ENCODE measurements at regions not wholly inside any gene's neighbourhood (a gene's known extent, or its start where the extent isn't known, plus 50 kb on each side); places are given as distances from the start of the nearest gene placed in this dataset.
"Not testable (repeated sequence)": the region's sequence is repeated elsewhere in the genome, so short reads cannot be mapped to it uniquely, and the experiment has no call there.

DNA sequence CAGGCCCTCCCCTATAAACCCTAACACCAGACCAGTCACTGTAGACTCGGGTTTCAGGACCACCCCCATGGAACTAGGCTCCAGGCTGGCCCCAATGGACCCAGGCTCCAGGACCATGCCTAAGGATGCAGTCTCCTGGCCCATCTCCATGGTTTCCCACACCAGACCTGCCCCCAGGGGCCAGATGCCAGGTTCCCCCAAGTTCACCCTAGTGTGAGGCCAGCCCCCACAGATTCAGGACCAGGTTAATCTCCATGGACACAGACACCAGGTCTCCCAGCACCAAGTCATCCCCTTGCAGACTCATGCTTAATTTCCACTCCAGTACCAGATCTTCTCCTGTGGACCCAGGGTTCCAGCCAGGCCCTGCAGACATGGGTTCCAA, 103.8 kb upstream of the LANCL2 start:
- Histone ChIP-seq H3K9me3 (ENCODE audit: insufficient read depth, low read depth) (no peaks in the 10 kb centered on the region), H3K36me3 (ENCODE audit: low read depth) (no peaks in the 10 kb centered on the region), H3K9me2 (ENCODE audit: insufficient read depth) (no peaks in the 10 kb centered on the region), H3K4me3 (no peak overlapping the region), H3K4me1 (replicated peaks; ENCODE audit: insufficient read depth) (no peaks in the 10 kb centered on the region), H3K27ac (no peak overlapping the region), H3K4me2 (no peak overlapping the region), H2AFZ (no peak overlapping the region), H4K20me1 (ENCODE audit: insufficient read depth) (no peaks in the 10 kb centered on the region), H3K79me2 (ENCODE audit: low read depth) (no peaks in the 10 kb centered on the region), H3K27me3 (ENCODE audit: insufficient read depth, low read depth) (no peaks in the 10 kb centered on the region), H3F3A (ENCODE audit: insufficient read depth, low read depth) (no peaks in the 10 kb centered on the region)
- intact Hi-C loops (cut with micrococcal nuclease; ENCODE audit: unreplicated experiment): no loop called here
- DNase-seq: no peak
- ChIA-PET POLR2A (ENCODE audit: unreplicated experiment) (no interaction called here), CTCF (no interaction called here)
- TF ChIP-seq EZH2 (IDR thresholded peaks at IDR 0.05; ENCODE audit: low read depth): no peak
- TF ChIP-seq CTCF (conservative IDR thresholded peaks at IDR 0.05): no peak
- BruUV-seq (replicated peaks): no TSS peak

GRCh38 chr7:55265328-55265727, 99.8 kb upstream of the LANCL2 start:
- H3K79me2 ChIP-seq (ENCODE audit: low read depth); intact Hi-C loops (cut with micrococcal nuclease; ENCODE audit: unreplicated experiment); CTCF ChIA-PET: not testable (repeated sequence)

GRCh38 chr7:55265836-55266642, 99.1 kb upstream of the LANCL2 start:
- H3K9me2 ChIP-seq (ENCODE audit: insufficient read depth): no peaks in the 10 kb centered on the region
- H4K20me1 ChIP-seq (ENCODE audit: insufficient read depth): no peaks in the 10 kb centered on the region
- BruUV-seq (replicated peaks): no TSS peak
- ChIA-PET CTCF (no interaction called here), POLR2A (ENCODE audit: unreplicated experiment) (no interaction called here)
- H3K36me3 ChIP-seq (ENCODE audit: low read depth): no peaks in the 10 kb centered on the region
- H3F3A ChIP-seq (ENCODE audit: insufficient read depth, low read depth): no peaks in the 10 kb centered on the region
- H3K27ac ChIP-seq: no peak overlapping the region
- no peaks in the 10 kb centered on the region for H3K9me3 ChIP-seq (ENCODE audit: insufficient read depth, low read depth)
- TF ChIP-seq CTCF (conservative IDR thresholded peaks at IDR 0.05) (no peak), EZH2 (IDR thresholded peaks at IDR 0.05; ENCODE audit: low read depth) (no peak)
- no peak overlapping the region for H2AFZ ChIP-seq
- no peaks in the 10 kb centered on the region for H3K4me1 ChIP-seq (replicated peaks; ENCODE audit: insufficient read depth)
- no peak for DNase-seq
- intact Hi-C loops (cut with micrococcal nuclease; ENCODE audit: unreplicated experiment): no loop called here
- H3K4me3 ChIP-seq: no peak overlapping the region
- no peaks in the 10 kb centered on the region for H3K79me2 ChIP-seq (ENCODE audit: low read depth)
- H3K27me3 ChIP-seq (ENCODE audit: insufficient read depth, low read depth): peaks cover 14% of the 10 kb centered on the region; the same call in 1 of the 2 replicates
- H3K4me2 ChIP-seq: no peak overlapping the region

More at GRCh38 chr7:55265328-55265727, 99.8 kb upstream of the LANCL2 start:
- DNase-seq; BruUV-seq (replicated peaks); H3K9me3 ChIP-seq (ENCODE audit: insufficient read depth, low read depth); POLR2A ChIA-PET (ENCODE audit: unreplicated experiment); H3K4me1 ChIP-seq (replicated peaks; ENCODE audit: insufficient read depth); H3K4me3 ChIP-seq; H2AFZ ChIP-seq; H3F3A ChIP-seq (ENCODE audit: insufficient read depth, low read depth); H3K9me2 ChIP-seq (ENCODE audit: insufficient read depth); H3K27ac ChIP-seq; H4K20me1 ChIP-seq (ENCODE audit: insufficient read depth); H3K36me3 ChIP-seq (ENCODE audit: low read depth); H3K4me2 ChIP-seq: not testable (repeated sequence)
- peaks cover 14% of the 10 kb centered on the region; the same call in 1 of the 2 replicates for H3K27me3 ChIP-seq (ENCODE audit: insufficient read depth, low read depth)
